HK-2 (cell line): ENCODE measurements at regions not wholly inside any gene's neighbourhood (a gene's known extent, or its start where the extent isn't known, plus 50 kb on each side); places are given as distances from the start of the nearest gene placed in this dataset.
"Not testable (repeated sequence)": the region's sequence is repeated elsewhere in the genome, so short reads cannot be mapped to it uniquely, and the experiment has no call there.

Experiments
- DNase-seq: peaks from one replicate; pipeline ENCODE4 v3.0.0-alpha.2; 2018; ENCODE audit not compliant: unreplicated experiment

- DNase-seq = no peak
Observed at GRCh38 chr4:167826281-167826680, 266.1 kb upstream of the ANXA10 start.

GRCh38 chr4:167831855-167832254, 260.5 kb upstream of the ANXA10 start:
- no peak for DNase-seq

GRCh38 chr4:167838686-167839085, 253.7 kb upstream of the ANXA10 start:
- no peak for DNase-seq

GRCh38 chr4:167842487-167842886, 249.8 kb upstream of the ANXA10 start:
- no peak for DNase-seq

GRCh38 chr4:167854881-167855280, 237.5 kb upstream of the ANXA10 start:
- no peak for DNase-seq

GRCh38 chr4:167858127-167858526, 234.2 kb upstream of the ANXA10 start:
- DNase-seq = not testable (repeated sequence)

- no peak for DNase-seq
Observed at GRCh38 chr4:167867191-167867590, 225.1 kb upstream of the ANXA10 start.

- DNase-seq = no peak
Observed at GRCh38 chr4:167868163-167868562, 224.2 kb upstream of the ANXA10 start.

- no peak for DNase-seq
Observed at GRCh38 chr4:167873496-167873895, 218.8 kb upstream of the ANXA10 start.

GRCh38 chr4:167876091-167876490, 216.2 kb upstream of the ANXA10 start:
- DNase-seq = not testable (repeated sequence)

GRCh38 chr4:167877826-167878225, 214.5 kb upstream of the ANXA10 start:
- not testable (repeated sequence) for DNase-seq

GRCh38 chr4:167883266-167883665, 209.1 kb upstream of the ANXA10 start:
- no peak for DNase-seq

- no peak for DNase-seq
Observed at GRCh38 chr4:167885071-167885470, 207.3 kb upstream of the ANXA10 start.

GRCh38 chr4:167885872-167886271, 206.5 kb upstream of the ANXA10 start:
- DNase-seq = no peak

GRCh38 chr4:167887726-167888125, 204.6 kb upstream of the ANXA10 start:
- no peak for DNase-seq

GRCh38 chr4:167890226-167890625, 202.1 kb upstream of the ANXA10 start:
- no peak for DNase-seq

- no peak for DNase-seq
Observed at GRCh38 chr4:167893531-167893930, 198.8 kb upstream of the ANXA10 start.

GRCh38 chr4:167896260-167896659, 196.1 kb upstream of the ANXA10 start:
- DNase-seq = not testable (repeated sequence)

GRCh38 chr4:167897116-167897515, 195.2 kb upstream of the ANXA10 start:
- no peak for DNase-seq

GRCh38 chr4:167903291-167903721, 189.0 kb upstream of the ANXA10 start:
- DNase-seq = no peak

- DNase-seq = no peak
Observed at GRCh38 chr4:167906851-167907250, 185.5 kb upstream of the ANXA10 start.

GRCh38 chr4:167908816-167909215, 183.5 kb upstream of the ANXA10 start:
- DNase-seq = no peak

- not testable (repeated sequence) for DNase-seq
Observed at GRCh38 chr4:167912535-167912934, 179.8 kb upstream of the ANXA10 start.

GRCh38 chr4:167918077-167918476, 174.3 kb upstream of the ANXA10 start:
- DNase-seq = no peak

- DNase-seq = no peak
Observed at GRCh38 chr4:167930166-167930565, 162.2 kb upstream of the ANXA10 start.
